HG02981 (cell line): ENCODE measurements at regions not wholly inside any gene's neighbourhood (a gene's known extent, or its start where the extent isn't known, plus 50 kb on each side); places are given as distances from the start of the nearest gene placed in this dataset.
"Not testable (repeated sequence)": the region's sequence is repeated elsewhere in the genome, so short reads cannot be mapped to it uniquely, and the experiment has no call there.

Experiments used
- ATAC-seq: cut with Tn5 transposase; IDR thresholded peaks from one replicate; pipeline ENCODE4 v1.9.1; 2021; ENCODE audit warnings: mild to moderate bottlenecking, moderate library complexity; ENCODE audit not compliant: unreplicated experiment

- no peak for ATAC-seq
These were observed 303.8 kb downstream of the NPHP4 start for GRCh38 chr1:5688081-5689077.

DNA sequence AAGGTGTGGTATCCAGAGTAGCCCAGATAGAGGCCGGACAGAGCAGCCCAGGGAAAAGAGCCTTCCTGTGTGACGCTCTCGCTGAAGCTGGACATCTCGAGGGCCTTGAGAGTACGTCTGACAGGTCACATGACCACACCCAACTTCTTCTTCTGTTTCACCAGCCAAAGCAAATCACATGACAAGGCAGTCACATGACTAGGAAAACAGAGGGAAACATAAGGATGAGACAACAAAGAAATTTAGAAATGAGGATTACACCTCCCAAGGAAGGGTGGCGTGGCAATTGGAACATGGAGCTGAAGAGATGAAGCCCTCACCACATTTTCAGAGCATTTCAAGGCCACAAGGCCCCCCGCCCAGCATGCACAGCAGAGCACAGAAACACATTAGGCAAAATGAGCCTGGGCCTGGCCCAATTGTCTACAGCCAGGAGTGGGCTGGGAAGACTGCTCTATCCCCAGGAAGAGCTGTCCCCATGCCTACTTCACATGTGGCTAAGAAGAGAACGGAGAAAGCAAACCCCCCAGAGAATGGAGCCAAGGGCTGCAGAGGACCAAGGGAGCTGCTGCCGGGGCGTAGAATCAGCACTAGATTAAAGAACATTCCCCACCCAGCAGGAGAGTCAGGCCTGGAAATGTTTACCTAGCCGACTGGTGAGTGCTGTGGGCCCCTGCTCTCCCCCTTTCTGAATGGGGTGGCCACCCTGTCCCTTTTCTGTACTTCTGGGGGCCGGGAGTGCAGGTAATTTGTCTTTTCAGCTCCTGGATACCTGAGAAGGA lies 305.1 kb downstream of the NPHP4 start:
- no peak for ATAC-seq

DNA sequence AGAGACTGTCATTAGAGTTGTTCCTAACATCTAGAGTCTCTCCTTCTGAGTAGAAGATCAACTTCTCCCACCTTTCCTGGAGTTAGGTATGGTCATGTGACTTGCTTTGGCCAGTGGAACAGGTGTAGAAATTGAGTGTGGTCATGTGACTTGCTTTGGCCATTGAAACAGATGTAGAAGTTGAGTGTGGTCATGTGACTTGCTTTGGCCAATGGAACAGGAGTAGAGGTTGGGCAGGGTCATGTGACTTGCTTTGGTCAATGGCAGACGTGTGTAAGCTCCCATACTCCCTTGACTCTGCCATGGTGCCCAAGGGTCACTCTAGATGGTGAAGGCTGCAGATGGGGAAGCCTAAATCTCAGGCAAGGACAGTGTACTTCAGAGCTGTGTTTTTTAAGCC lies 306.0 kb downstream of the NPHP4 start:
- no peak for ATAC-seq

DNA sequence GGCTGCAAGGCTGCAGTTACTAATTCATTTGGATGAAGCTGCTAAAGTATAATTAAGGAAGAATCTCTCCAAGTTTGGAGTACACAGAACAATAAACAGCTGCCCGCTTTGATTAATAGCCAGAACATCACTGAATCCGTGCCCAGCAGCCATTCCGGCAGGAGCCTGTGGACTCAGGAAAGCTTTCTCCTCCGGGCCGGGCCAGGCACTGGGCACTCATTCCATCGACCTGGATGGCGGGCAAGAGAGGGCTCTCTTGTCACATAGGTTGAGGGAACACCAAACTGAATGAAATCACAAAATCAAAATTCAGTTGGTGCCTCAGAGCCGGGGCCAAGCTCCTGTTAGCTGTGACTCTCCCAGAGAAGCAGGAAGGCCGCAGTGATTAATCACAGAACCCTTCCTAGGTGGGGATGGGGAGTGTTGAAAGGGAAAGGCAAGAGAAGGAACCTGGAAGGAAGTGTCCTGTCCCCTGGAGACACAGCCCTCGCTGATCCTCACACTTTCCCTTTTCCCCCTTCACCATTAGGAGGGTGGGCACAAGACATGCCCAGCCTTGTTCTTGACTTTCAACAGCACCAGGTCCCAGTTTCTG lies 306.7 kb downstream of the NPHP4 start:
- no peak for ATAC-seq

GRCh38 chr1:5684791-5685190 lies 307.4 kb downstream of the NPHP4 start:
- no peak for ATAC-seq

DNA sequence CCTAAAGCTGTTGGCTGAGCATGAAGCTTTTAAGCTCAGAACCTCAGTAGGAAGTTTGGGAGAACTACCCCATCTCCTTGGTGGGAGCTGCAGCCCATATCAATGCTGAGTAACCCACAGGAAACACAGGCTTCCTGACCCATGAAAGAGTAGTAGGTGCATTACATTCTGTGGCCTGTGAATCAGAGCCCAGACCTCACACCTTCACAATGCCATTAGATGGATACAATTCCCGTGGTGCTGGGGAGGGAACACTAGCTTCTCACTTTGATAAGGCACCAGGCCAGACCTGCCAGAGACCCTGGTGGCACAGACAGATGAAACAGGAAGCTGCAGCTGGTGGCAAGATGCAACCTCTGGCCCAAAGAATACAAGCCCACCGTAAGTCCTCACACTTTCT lies 308.8 kb downstream of the NPHP4 start:
- no peak for ATAC-seq

GRCh38 chr1:5682626-5683225 lies 309.5 kb downstream of the NPHP4 start:
- no peak for ATAC-seq

- no peak for ATAC-seq
These were observed 310.6 kb downstream of the NPHP4 start for GRCh38 chr1:5681654-5682053.

GRCh38 chr1:5680600-5680999 lies 311.6 kb downstream of the NPHP4 start:
- no peak for ATAC-seq

DNA sequence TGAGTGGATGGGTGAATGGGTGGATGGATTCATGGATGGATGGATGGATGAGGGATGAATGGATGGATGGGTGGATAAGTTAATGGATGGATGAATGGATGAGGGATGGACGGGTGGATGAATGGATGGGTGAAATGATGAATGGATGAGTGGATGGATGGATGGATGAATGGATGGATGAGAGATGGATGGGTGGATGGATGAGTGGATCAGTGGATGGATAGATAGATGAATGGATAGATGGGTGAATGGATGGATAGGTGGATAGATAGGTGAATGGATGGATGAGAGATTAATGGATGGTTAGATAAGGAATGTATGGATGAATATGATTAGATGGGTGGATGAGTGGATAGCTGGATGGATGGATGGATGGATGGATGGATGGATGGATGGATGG lies 313.5 kb downstream of the NPHP4 start:
- ATAC-seq = no peak

- ATAC-seq = not testable (repeated sequence)
These were observed 319.9 kb downstream of the NPHP4 start for GRCh38 chr1:5672355-5672754.

GRCh38 chr1:5670590-5671350 lies 321.5 kb downstream of the NPHP4 start:
- ATAC-seq = no peak

DNA sequence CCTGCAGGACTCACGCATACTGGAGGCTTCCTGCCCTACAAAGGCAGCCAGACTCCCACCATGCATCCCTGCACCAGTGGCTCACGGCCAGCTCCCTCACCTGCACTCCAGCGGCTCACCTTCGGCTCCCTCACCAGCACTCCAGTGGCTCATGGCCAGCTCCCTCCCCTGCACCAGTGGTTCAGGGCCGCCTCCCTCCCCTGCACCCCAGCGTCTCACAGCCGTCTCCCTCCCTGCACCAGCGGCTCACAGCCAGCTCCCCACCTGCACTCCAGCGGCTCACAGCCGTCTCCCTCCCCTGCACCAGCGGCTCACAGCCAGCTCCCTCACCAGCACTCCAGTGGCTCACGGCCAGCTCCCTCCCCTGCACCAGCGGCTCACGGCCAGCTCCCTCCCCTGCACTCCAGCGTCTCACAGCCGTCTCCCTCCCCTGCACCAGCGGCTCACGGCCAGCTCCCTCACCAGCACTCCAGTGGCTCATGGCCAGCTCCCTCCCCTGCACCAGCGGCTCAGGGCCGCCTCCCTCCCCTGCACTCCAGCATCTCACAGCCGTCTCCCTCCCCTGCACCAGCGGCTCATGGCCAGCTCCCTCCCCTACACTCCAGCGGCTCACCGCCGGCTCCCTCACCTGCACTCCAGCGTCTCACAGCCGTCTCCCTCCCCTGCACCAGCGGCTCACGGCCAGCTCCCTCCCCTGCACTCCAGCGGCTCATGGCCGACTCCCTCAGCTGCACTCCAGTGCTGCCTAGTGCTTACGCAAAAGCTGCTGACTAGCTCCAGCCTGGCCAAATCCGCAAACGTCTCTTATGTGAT lies 324.5 kb downstream of the NPHP4 start:
- ATAC-seq = no peak

DNA sequence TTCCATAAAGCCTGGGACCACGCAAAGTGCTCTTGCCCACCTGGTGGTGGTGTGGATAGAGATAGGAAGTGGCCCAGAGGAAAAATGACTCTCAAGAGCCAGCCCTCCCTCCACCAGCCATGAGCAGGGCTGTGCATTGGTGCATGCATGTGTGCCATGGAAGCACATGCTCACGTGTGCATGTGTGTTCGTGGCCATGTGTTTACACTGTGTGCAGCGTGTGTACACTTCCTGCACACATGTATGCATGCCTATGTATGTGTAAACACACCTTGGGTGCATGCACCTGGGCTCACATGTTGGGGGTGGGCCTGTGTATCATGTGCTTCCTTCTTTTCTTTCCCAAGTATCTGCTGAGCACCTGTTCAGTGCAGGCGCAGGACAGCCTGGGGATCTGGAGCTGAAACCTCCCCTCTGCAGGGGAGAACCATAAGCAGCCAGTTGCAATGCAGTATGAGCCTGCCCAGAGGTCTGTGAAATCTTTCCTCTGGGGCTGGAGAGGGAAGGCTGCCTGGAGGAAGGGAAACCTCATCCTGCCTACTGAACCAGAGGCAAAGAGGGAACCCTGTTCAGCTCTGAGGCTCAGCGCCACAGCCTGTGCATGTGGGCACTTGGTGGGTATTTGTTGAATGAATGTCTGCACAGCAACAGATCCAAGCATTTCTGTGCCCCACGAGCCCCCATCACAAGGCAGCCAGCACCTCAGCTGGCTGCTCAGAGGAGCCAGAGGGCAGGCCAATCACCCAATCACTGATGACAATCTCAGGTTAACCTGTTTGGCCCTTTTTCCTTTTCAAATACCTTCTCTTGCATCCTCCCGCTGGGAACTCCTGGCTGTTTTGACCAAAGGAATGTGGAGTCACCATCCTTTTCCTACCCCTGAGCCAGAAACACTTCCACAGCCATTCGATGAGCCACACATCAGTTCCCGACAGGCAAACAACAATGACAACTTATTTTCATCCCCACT lies 327.0 kb downstream of the NPHP4 start:
- ATAC-seq = no peak

GRCh38 chr1:5664081-5664768 lies 328.0 kb downstream of the NPHP4 start:
- no peak for ATAC-seq

DNA sequence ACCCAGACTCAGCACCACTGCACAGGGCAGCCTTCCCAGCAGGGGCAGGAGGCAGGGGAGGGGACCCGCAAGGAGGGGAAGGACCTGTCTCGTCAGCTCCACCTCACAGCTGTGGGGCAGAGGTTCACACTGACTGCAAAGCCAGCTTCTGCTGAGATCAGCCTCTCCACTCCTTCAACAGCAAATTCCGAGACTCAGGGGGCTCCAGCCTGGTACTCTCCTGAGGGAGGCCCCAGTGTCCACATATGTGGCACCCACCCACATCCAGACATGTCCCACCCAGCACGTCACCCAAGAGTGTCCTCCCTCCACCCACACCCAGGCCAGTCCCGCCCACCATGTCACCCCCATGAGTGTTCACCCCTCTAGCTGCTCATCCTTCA lies 329.5 kb downstream of the NPHP4 start:
- no peak for ATAC-seq

GRCh38 chr1:5662086-5662743 lies 330.0 kb downstream of the NPHP4 start:
- ATAC-seq = no peak
